ENCODE measurements at regions not wholly inside any gene's neighbourhood (a gene's known extent, or its start where the extent isn't known, plus 50 kb on each side); places are given as distances from the start of the nearest gene placed in this dataset.

DNA sequence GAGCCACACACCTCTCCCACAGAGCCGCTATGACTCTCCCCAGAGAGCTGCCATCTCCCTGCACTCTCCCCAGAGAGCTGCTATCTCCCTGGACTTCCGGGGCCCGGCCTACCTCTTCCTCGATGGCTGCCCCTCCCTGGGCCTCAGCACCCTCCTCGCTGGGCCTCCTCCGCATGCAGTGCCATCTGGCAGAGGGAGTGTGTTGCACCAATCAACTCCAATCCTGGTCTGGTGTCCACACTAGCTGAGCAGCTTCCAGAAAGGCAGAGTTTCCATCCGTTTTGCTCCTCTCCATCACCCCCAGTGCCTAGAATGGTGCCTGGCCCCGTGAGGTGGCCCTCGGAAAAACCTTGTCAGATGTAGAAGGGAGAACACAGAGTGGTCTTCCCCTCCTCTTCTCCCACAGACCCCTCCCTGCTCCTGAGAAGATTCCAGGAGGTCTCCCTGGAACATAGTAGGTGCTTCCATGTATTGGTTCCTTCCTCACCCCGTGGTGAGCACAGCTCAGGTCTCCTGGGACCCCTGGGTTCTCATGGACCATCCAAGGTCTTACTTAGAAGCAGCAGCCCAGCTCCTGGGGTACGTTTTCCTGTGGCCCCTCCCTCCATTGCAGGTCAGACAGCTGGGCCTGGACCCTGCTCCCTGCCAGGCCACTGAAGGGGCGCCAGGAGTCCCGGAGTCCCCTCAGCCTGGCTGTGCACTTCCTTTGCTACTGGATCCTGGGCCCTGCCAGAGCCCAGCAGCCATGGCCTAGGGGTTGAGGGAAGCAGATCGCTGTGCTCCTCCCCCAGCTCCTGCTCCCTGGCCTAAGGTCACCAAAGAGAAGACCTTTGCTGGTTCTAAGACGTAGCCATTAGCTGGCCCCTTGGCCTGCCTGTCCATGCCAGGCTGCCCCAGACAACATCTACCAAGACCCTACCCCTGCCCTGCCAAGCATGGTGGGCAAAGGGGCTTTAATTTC is 233.8 kb upstream of the GSE1 start:
- peaks cover 21% of the 10 kb centered on the region for H3K4me1 ChIP-seq
- intact Hi-C loops (cut with DNase I): no loop called here
- H3K9me3 ChIP-seq: no peaks in the 10 kb centered on the region
- H3K4me3 ChIP-seq: no peak overlapping the region
- DNase-seq: no peak
- TF ChIP-seq, protein P1, sequence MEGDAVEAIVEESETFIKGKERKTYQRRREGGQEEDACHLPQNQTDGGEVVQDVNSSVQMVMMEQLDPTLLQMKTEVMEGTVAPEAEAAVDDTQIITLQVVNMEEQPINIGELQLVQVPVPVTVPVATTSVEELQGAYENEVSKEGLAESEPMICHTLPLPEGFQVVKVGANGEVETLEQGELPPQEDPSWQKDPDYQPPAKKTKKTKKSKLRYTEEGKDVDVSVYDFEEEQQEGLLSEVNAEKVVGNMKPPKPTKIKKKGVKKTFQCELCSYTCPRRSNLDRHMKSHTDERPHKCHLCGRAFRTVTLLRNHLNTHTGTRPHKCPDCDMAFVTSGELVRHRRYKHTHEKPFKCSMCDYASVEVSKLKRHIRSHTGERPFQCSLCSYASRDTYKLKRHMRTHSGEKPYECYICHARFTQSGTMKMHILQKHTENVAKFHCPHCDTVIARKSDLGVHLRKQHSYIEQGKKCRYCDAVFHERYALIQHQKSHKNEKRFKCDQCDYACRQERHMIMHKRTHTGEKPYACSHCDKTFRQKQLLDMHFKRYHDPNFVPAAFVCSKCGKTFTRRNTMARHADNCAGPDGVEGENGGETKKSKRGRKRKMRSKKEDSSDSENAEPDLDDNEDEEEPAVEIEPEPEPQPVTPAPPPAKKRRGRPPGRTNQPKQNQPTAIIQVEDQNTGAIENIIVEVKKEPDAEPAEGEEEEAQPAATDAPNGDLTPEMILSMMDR (IDR thresholded peaks at IDR 0.05): no peak
- no peak for ATAC-seq
- peak overlapping the region; percentile 3 for H3K27ac ChIP-seq
- no peaks in the 10 kb centered on the region for H3K27me3 ChIP-seq (ENCODE audit: low read depth)
- H3K36me3 ChIP-seq: no peaks in the 10 kb centered on the region

DNA sequence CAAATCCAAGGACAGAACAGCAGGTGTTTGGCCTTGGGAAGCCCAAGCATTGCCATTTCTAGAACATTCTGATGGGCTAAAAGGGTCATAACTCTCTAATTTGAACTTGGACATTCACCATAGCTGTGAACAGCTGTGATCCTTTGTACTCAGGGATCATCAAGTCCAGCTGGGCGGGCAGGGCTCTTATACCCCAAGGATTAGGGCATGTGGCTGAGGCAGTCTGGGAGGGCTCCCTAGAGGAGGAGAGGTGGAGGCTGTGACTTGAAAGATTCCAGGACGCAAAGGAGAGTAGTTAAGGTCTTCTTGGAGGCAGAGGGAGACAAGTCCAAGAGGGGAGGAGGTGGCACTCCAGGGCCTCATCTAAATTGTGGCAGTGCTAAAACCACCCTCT is 233.1 kb upstream of the GSE1 start:
- no peak overlapping the region for H3K4me3 ChIP-seq
- H3K4me1 ChIP-seq: peaks cover 21% of the 10 kb centered on the region
- DNase-seq (no peak), ATAC-seq (no peak)
- H3K27ac ChIP-seq: no peak overlapping the region
- intact Hi-C loops (cut with DNase I): no loop called here
- no peaks in the 10 kb centered on the region for H3K9me3 ChIP-seq
- no peaks in the 10 kb centered on the region for H3K27me3 ChIP-seq (ENCODE audit: low read depth)
- no peaks in the 10 kb centered on the region for H3K36me3 ChIP-seq
- TF ChIP-seq, protein P1 (IDR thresholded peaks at IDR 0.05): no peak

DNA sequence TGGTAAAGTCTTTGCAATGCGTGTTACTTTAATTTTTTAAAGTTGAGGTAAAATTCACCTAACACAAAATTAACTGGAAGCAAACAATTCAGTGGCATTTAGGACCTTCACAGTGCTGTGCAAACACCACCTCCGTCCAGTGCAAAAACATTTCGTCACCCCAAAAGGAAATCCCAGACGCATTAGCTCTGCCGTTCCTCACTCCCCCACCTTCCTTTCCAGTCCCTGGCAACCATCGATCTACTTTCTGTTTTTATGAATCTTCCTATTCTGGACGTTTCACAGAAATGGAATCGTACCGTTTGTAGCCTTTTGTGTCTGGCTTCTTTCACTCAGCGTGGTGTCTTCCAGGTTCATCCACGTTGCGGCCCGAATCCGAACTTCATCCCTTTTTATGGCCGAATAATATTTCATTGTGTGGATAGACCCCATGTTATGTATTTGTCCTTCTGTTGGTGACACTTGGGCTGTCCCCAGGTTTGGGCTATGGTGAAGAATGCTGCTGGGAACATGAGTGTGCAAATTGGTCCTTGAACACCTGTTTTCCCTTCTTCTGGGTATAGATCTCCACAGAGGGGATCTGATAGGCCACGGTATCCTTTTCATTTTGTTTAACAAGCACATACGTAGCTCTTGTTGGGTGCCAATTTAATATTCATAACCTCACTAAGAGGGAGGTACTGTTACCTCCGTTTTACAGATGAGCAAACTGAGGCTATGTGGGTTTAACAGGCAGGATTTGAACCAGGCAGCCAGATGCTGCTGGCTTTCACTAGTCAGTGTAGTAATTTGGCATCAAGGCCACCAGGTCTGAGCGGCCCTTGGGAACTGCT is 232.0 kb upstream of the GSE1 start:
- DNase-seq (no peak), ATAC-seq (no peak)
- H3K27me3 ChIP-seq (ENCODE audit: low read depth): no peaks in the 10 kb centered on the region
- no peaks in the 10 kb centered on the region for H3K36me3 ChIP-seq
- peaks cover 21% of the 10 kb centered on the region for H3K4me1 ChIP-seq
- H3K9me3 ChIP-seq: no peaks in the 10 kb centered on the region
- TF ChIP-seq, protein P1 (IDR thresholded peaks at IDR 0.05): no peak
- H3K27ac ChIP-seq: peak overlapping the region; percentile 47
- no peak overlapping the region for H3K4me3 ChIP-seq
- intact Hi-C loops (cut with DNase I): no loop called here

DNA sequence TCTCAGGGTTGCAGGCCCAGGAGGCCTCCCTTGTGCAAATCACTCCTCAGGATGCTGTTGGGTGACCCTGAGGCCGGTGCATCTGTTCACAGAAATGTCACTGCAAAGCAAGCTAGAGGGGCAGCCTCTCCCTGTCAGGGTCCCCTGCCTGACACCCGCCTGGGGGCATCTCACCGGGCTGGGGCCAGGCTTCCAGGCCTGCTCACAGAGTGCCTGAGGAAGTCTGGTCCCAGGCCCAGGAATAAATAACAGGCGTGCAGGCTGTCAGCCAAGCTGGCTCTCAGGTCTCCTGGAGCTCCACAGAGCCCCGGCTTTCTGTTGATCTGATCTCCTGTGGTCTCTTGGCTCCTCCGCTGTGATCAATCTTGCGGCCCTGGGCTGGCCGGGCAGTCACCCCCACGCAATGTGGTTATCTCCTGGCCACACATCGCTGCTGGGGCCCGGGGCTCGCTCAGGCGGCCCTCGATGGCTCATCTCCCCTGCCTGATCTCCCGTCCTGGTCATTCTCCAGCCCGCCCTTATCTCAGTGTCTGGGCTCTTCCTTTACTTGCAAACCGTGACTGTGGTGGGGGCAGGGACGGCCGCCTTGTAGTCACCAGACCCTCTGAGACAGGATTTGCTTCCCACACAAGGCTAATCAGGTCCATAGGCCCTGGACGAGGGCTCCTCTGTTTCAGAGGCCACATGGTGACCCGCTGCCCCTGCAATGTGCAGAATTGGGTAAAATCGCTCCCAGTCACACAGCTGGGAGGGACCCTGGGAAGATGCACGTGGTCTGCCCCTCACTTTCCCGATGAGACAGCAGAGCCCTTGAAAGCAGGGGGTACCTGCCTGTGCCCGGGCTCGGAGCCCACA is 231.2 kb upstream of the GSE1 start:
- no peak for DNase-seq
- H3K9me3 ChIP-seq: no peaks in the 10 kb centered on the region
- TF ChIP-seq, protein P1 (IDR thresholded peaks at IDR 0.05): no peak
- peak in 1 of 2 donors; percentile 13 for ATAC-seq
- intact Hi-C loops (cut with DNase I): no loop called here
- peak overlapping the region; percentile 47 for H3K27ac ChIP-seq
- H3K36me3 ChIP-seq: no peaks in the 10 kb centered on the region
- no peaks in the 10 kb centered on the region for H3K27me3 ChIP-seq (ENCODE audit: low read depth)
- peaks cover 21% of the 10 kb centered on the region for H3K4me1 ChIP-seq
- H3K4me3 ChIP-seq: no peak overlapping the region

DNA sequence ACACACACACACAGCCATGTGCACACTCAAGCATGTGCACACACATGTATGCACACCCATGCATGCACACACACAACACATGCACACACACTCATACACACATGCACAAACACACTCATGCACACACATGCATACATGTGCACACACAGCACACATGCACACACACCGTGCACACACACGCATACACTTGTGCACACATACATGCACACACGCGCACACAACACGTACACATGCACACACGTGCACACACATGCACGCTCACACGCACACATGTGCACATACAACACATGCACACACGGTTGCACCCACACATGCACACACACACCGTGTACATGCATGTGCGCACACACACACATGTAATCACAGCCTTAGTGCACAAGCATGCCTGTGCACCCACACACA is 230.4 kb upstream of the GSE1 start:
- H3K27ac ChIP-seq: no peak overlapping the region

More for the DNA sequence above, 230.4 kb upstream of the GSE1 start:
- ATAC-seq (no peak), DNase-seq (peak; percentile 31)
- Histone ChIP-seq H3K4me3 (no peak overlapping the region), H3K4me1 (peaks cover 21% of the 10 kb centered on the region), H3K9me3 (no peaks in the 10 kb centered on the region), H3K27me3 (ENCODE audit: low read depth) (no peaks in the 10 kb centered on the region), H3K36me3 (no peaks in the 10 kb centered on the region)
- TF ChIP-seq, protein P1 (IDR thresholded peaks at IDR 0.05): no peak
- intact Hi-C loops (cut with DNase I): no loop called here

All from lower lobe of right lung (tissue), 2 donors.